MM.1S (cell line): ENCODE measurements at regions not wholly inside any gene's neighbourhood (a gene's known extent, or its start where the extent isn't known, plus 50 kb on each side); places are given as distances from the start of the nearest gene placed in this dataset.
"Not testable (repeated sequence)": the region's sequence is repeated elsewhere in the genome, so short reads cannot be mapped to it uniquely, and the experiment has no call there.

ENCODE experiments used
- DNase-seq: peaks from one replicate; pipeline ENCODE4 v3.0.0-alpha.2; 2015
- H2AFZ ChIP-seq: fragments of 300-600 bp; sonication (generic); 2 replicates; pipeline ENCODE4 v1.6.0; 2016; ENCODE audit warnings: antibody characterized with exemption, low read length
- H3F3A ChIP-seq: fragments of 300-600 bp; sonication (generic); 2 replicates; pipeline ENCODE4 v1.6.1; 2016; ENCODE audit warnings: mild to moderate bottlenecking, antibody characterized with exemption, low read length, moderate library complexity, mixed read lengths; ENCODE audit not compliant: insufficient read depth
- H3K27ac ChIP-seq: fragments of 300-600 bp; sonication (generic); 2 replicates; pipeline ENCODE4 v1.5.1; 2016; ENCODE audit warnings: mild to moderate bottlenecking, low read length
- H3K27me3 ChIP-seq: fragments of 300-600 bp; sonication (generic); replicated peaks from 2 replicates; pipeline ENCODE4 v1.6.0; 2016; ENCODE audit warnings: low read length; ENCODE audit not compliant: insufficient read depth
- H3K36me3 ChIP-seq: fragments of 300-600 bp; sonication (generic); replicated peaks from 2 replicates; pipeline ENCODE4 v1.6.1; 2016; ENCODE audit warnings: mild to moderate bottlenecking, low read length, mixed read lengths; ENCODE audit not compliant: insufficient read depth
- H3K4me1 ChIP-seq: fragments of 300-600 bp; sonication (generic); 2 replicates; pipeline ENCODE4 v1.6.1; 2016; ENCODE audit warnings: low read length, mixed read lengths
- H3K4me2 ChIP-seq: fragments of 300-600 bp; sonication (generic); 2 replicates; pipeline ENCODE4 v1.6.0; 2016; ENCODE audit warnings: low read depth, low read length
- H3K4me3 ChIP-seq: fragments of 300-600 bp; sonication (generic); 2 replicates; pipeline ENCODE4 v1.5.1; 2016; ENCODE audit warnings: low read length, mixed read lengths
- H3K79me2 ChIP-seq: fragments of 300-600 bp; sonication (generic); 2 replicates; pipeline ENCODE4 v1.6.1; 2016; ENCODE audit warnings: mixed run types, low read length, mixed read lengths
- H3K9ac ChIP-seq: fragments of 300-600 bp; sonication (generic); 2 replicates; pipeline ENCODE4 v1.6.1; 2016; ENCODE audit warnings: low read length, mixed read lengths
- H3K9me2 ChIP-seq: fragments of 300-600 bp; sonication (generic); replicated peaks from 2 replicates; pipeline ENCODE4 v1.6.1; 2016; ENCODE audit warnings: mild to moderate bottlenecking, low read length, mixed read lengths; ENCODE audit not compliant: insufficient read depth
- H3K9me3 ChIP-seq: fragments of 300-600 bp; sonication (generic); replicated peaks from 2 replicates; pipeline ENCODE4 v1.6.1; 2016; ENCODE audit warnings: mild to moderate bottlenecking, low read length, mixed read lengths; ENCODE audit not compliant: insufficient read depth
- H4K20me1 ChIP-seq: fragments of 300-600 bp; sonication (generic); 2 replicates; pipeline ENCODE4 v1.6.1; 2016; ENCODE audit warnings: mild to moderate bottlenecking, low read length, moderate library complexity, mixed read lengths; ENCODE audit not compliant: insufficient read depth
- EZH2 ChIP-seq: fragments of 300-600 bp; sonication (generic); optimal IDR thresholded peaks from 2 replicates; pipeline ENCODE3; 2017; ENCODE audit warnings: low read depth, mild to moderate bottlenecking, antibody characterized with exemption, low read length, mixed read lengths
- EZH2phosphoT487 ChIP-seq: fragments of 300-600 bp; sonication (generic); IDR thresholded peaks from 2 replicates; pipeline ENCODE4 v1.6.1; 2018; ENCODE audit warnings: antibody characterized with exemption, low read length
- TF ChIP-seq, protein P1 (sequence below): fragments of 300-600 bp; sonication (generic); IDR thresholded peaks from 2 replicates; pipeline ENCODE4 v1.5.1; 2016; ENCODE audit warnings: antibody characterized with exemption, low read length, mixed read lengths

DNA sequence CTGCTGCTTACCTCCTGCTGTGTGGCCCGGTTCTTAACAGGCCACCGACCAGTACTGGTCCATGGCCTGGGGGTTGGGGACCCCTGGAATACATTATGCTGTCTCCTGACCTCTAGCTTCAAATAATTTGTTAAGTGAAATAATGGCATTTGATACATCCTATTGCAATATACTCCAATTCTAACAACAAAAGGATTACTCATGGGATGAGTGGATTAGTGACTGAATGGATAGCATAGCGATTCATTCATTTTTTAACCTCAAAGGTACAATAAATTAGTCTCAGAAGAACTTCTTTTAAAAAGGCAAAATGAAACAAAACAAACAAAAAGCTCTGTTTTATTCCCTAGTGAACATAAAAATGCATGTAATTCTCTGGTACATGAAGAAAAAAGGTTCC lies 147.9 kb upstream of the PKP2 start:
- TF ChIP-seq, protein P1, sequence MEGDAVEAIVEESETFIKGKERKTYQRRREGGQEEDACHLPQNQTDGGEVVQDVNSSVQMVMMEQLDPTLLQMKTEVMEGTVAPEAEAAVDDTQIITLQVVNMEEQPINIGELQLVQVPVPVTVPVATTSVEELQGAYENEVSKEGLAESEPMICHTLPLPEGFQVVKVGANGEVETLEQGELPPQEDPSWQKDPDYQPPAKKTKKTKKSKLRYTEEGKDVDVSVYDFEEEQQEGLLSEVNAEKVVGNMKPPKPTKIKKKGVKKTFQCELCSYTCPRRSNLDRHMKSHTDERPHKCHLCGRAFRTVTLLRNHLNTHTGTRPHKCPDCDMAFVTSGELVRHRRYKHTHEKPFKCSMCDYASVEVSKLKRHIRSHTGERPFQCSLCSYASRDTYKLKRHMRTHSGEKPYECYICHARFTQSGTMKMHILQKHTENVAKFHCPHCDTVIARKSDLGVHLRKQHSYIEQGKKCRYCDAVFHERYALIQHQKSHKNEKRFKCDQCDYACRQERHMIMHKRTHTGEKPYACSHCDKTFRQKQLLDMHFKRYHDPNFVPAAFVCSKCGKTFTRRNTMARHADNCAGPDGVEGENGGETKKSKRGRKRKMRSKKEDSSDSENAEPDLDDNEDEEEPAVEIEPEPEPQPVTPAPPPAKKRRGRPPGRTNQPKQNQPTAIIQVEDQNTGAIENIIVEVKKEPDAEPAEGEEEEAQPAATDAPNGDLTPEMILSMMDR, result no peak
- no peak for TF ChIP-seq EZH2phosphoT487
- no peak for TF ChIP-seq EZH2

DNA sequence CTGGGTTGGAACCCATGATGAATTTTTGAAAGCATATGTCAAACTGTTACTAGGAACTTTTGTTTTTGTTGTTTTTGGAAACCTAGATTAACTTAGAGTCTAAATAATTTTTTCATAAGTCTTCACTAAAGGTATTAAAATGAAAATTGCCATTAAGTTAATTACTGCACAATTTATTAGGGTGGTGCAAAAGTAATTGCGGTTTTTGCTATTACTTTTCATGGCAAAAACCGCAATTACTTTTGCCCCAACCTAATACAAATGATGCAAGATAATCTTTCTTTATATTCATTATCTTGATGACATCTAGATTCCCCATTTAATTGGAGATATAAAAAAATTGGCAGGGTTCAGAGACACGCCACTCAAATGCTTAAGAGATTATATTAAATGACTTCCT lies 145.0 kb upstream of the PKP2 start:
- Histone ChIP-seq H3K79me2 (no peaks in the 10 kb centered on the region), H3K9me3 (no peaks in the 10 kb centered on the region), H3K4me1 (no peaks in the 10 kb centered on the region), H3K9me2 (no peaks in the 10 kb centered on the region), H4K20me1 (no peaks in the 10 kb centered on the region), H3F3A (no peaks in the 10 kb centered on the region), H3K27ac (no peak overlapping the region), H3K27me3 (no peaks in the 10 kb centered on the region), H3K4me3 (no peak overlapping the region), H3K9ac (no peak overlapping the region), H3K36me3 (no peaks in the 10 kb centered on the region), H2AFZ (no peak overlapping the region), H3K4me2 (no peak overlapping the region)
- DNase-seq, result no peak
- TF ChIP-seq EZH2phosphoT487, result no peak
- no peak for TF ChIP-seq EZH2
- TF ChIP-seq, protein P1, result no peak

More for the DNA sequence above, 147.9 kb upstream of the PKP2 start:
- Histone ChIP-seq H3K4me1 (no peaks in the 10 kb centered on the region), H3K27ac (no peak overlapping the region), H3K9me3 (no peaks in the 10 kb centered on the region), H3K9me2 (no peaks in the 10 kb centered on the region), H2AFZ (no peak overlapping the region), H3K27me3 (no peaks in the 10 kb centered on the region), H3K9ac (no peak overlapping the region), H3K36me3 (no peaks in the 10 kb centered on the region), H3K4me2 (no peak overlapping the region), H3K79me2 (no peaks in the 10 kb centered on the region), H3K4me3 (no peak overlapping the region), H3F3A (no peaks in the 10 kb centered on the region), H4K20me1 (no peaks in the 10 kb centered on the region)
- no peak for DNase-seq

DNA sequence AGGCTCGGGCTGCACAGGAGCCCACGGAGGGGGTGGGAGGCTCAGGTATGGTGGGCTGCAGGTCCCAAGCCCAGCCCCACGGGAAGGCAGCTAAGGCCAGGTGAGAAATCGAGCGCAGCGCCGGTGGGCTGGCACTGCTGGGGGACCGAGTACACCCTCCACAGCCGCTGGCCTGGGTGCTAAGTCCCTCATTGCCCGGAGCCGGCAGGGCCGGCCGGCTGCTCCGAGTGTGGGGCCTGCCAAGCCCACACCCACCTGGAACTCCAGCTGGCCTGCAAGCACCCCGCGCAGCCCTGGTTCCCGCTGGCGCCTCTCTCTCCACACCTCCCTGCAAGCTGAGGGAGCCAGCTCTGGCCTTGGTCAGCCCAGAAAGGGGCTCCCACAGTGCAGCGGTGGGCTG lies 137.4 kb upstream of the PKP2 start:
- not testable (repeated sequence) for DNase-seq, H3F3A ChIP-seq, H2AFZ ChIP-seq, H3K27ac ChIP-seq, H3K4me1 ChIP-seq, H3K79me2 ChIP-seq, H3K36me3 ChIP-seq, H3K9me3 ChIP-seq, H4K20me1 ChIP-seq, H3K27me3 ChIP-seq, H3K9me2 ChIP-seq, H3K9ac ChIP-seq, H3K4me3 ChIP-seq, H3K4me2 ChIP-seq

DNA sequence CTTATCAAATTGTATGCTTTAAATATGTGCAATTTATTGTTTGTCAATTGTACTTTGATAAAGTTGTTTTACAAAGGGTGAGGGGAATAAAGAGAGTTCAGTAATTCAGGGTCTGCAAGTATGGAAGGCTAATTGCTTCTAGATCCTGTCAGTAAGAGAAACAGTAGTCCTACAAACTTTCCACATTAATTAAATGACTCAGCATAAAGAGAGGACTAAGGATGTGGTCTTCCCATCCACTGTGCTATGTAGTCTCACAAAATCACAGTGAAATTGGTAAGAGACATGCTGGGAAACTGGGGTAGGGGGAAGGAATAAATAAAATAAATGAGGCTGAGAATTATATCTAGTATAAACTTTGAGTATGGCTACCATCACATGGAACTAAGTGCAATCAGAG lies 130.2 kb upstream of the PKP2 start:
- Histone ChIP-seq H3F3A (no peaks in the 10 kb centered on the region), H3K27ac (no peak overlapping the region), H3K27me3 (no peaks in the 10 kb centered on the region), H3K79me2 (no peaks in the 10 kb centered on the region), H3K9ac (no peak overlapping the region), H4K20me1 (no peaks in the 10 kb centered on the region), H2AFZ (no peak overlapping the region), H3K4me1 (no peaks in the 10 kb centered on the region), H3K36me3 (no peaks in the 10 kb centered on the region), H3K4me2 (no peak overlapping the region), H3K9me3 (no peaks in the 10 kb centered on the region), H3K9me2 (no peaks in the 10 kb centered on the region), H3K4me3 (no peak overlapping the region)
- DNase-seq, result no peak
- TF ChIP-seq, protein P1, result no peak
- TF ChIP-seq EZH2phosphoT487 (no peak), EZH2 (no peak)

DNA sequence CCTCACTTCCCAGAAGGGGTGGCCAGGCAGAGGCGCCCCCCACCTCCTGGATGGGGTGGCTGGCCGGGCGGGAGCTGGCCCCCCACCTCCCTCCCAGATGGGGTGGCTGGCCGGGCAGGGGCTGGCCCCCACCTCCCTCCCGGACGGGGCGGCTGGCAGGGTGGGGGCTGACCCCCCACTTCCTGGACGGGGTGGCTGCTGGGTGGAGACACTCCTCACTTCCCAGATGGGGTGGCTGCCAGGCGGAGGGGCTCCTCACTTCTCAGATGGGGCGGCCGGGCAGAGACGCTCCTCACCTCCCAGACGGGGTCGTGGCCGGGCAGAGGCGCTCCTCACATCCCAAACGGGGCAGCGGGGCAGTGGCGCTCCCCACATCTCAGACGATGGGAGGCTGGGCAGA lies 126.1 kb upstream of the PKP2 start:
- H3K79me2 ChIP-seq, H3K27me3 ChIP-seq, H3K9me3 ChIP-seq, H3K4me1 ChIP-seq, DNase-seq, H3F3A ChIP-seq, H3K9me2 ChIP-seq, H3K27ac ChIP-seq, H2AFZ ChIP-seq, H3K9ac ChIP-seq, H4K20me1 ChIP-seq, H3K36me3 ChIP-seq, H3K4me2 ChIP-seq, H3K4me3 ChIP-seq: not testable (repeated sequence)

DNA sequence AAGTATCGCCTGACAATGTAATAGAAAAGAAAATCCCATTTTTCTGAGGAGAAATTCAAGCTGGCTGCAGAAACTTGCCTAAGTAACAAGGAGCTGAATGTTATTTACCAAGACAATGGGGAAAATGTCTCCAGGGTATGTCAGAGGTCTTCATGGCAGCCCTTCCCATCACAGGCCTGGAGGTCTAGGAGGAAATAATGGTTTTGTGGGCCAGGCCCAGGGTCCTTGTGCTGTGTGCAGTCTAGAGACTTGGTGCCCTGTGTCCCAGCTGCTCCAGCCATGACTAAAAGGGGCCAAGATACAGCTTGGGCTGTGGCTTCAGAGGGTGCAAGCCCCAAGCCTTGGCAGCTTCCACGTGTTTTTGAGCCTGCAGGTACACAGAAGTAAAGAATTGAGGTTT lies 120.5 kb upstream of the PKP2 start:
- not testable (repeated sequence) for H2AFZ ChIP-seq, H3K27ac ChIP-seq, H3K36me3 ChIP-seq, H3K4me3 ChIP-seq, H3K4me2 ChIP-seq, H3K27me3 ChIP-seq, H3K4me1 ChIP-seq, H3K79me2 ChIP-seq, H3K9ac ChIP-seq, DNase-seq, H4K20me1 ChIP-seq, H3K9me3 ChIP-seq, H3K9me2 ChIP-seq, H3F3A ChIP-seq
